ENCODE measurements at regions not wholly inside any gene's neighbourhood (a gene's known extent, or its start where the extent isn't known, plus 50 kb on each side); places are given as distances from the start of the nearest gene placed in this dataset.

DNA sequence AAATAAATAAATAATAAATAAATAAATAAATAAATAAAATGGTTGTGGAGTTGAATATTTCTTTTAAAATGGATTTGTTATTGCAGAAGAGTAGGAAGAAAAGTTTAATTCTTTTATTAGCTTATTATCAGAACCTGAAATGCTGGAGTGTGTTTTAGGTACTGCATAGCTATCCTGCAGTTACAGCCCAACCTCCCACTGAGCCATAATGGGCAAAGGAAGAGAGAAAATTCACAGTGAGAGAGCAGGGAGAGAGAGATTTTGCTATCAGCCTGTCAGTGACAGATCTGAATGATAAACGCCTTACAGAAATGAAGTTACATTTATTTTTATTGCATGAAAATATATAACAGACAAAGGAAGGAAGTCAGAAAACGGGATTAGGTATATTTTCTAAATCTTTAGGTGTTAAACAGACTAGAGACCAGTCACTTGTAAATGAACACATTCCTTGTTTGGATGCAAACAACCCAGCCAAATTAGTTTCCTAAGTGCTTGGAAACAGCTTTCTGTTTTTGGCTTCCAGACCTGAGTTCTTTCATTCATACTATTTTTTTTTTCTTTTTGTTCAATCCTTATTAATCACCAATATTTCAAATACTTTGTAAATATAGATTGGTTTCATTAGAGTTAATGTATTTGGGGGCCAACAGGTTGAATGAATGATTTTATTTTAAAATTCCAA, 425.3 kb downstream of the USP25 start:
- DNase-seq = no peak
- intact Hi-C loops (cut with DNase I, micrococcal nuclease) = no loop called here
- ATAC-seq = no peak

DNA sequence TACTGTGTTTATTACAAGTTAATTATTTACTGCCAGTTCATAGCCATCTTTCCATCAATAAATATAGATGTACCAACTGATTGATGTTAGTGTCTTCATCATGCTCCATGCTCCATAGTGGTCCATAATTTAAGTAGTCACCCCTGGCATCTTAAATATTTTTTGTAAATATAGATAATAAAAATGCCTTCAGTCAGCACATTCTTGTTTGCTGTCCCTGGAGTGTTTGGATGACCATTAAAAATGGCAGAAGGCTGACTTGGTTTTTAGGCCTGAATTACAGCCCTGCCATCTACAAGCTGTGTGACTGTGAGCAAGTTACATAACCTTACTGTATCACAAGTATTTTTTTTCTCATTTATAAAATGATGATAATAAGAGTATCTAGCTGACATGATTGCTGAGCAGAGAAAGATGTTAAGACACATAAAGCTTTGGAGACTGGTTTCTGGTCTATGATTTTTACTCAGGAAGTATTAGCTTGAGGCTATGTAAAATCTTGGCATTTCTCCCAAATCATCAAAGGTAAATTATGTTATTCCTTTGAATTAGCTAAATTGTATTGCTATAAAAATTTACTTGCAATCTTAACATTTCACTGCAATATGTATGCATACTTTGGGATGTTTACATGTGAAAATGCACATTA, 427.2 kb downstream of the USP25 start:
- DNase-seq = no peak
- no peak for ATAC-seq
- intact Hi-C loops (cut with DNase I, micrococcal nuclease) = no loop called here

DNA sequence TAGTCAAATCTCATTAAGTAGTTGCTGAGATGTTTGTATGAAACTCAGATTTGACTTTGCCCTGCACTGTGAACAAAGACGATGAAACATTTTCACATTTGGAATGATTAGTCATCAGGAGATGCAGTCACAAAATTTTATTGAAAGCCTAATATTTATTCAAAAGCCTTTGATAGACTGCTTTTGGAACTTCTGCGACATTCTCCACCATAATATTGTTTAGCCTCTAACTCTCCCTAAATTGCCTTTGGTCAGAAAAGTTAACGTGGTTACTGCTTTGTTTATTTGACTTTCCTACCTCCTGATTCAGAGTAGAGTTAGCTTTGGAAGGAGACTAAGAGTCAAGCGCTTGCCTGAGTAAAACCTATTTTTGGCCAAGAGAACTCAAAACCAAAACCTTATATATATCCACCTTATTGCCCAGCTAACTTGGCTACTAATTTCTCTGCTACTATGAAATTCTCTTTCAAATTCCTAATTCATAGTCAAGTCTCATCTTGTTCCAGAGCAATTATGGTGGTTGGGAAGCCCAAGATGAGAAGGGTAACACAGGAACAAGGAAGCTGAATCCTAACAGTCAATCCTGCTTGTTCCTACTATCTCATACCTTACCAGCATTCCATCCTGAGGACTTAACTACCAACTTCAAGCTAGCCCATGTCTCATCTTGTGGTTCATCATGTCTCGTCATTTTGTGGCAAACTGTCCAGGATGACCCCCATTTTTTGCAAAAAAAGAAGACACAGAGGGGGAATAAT, 429.6 kb downstream of the USP25 start:
- ATAC-seq (no peak), DNase-seq (no peak)
- intact Hi-C loops (cut with DNase I, micrococcal nuclease) = no loop called here

DNA sequence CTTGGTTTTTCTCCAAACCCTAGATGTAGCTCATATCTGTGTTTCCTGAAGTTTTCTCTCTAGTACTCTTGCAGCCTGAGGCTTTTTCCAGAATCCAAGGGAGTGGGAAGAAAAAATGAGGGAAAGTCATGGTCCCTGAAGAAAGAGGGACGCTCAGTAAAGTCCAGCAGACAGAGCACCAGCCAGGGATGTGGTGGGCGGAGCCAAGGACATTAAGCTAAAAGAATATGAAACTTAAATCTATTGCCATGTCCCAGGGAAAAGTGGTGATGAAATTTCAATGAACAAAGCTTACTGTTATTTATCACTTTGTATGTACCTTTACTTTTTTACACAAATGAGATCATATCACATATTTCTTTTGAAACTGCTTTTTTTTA, 430.2 kb downstream of the USP25 start:
- ATAC-seq (no peak), DNase-seq (no peak)
- intact Hi-C loops (cut with DNase I, micrococcal nuclease) = no loop called here

DNA sequence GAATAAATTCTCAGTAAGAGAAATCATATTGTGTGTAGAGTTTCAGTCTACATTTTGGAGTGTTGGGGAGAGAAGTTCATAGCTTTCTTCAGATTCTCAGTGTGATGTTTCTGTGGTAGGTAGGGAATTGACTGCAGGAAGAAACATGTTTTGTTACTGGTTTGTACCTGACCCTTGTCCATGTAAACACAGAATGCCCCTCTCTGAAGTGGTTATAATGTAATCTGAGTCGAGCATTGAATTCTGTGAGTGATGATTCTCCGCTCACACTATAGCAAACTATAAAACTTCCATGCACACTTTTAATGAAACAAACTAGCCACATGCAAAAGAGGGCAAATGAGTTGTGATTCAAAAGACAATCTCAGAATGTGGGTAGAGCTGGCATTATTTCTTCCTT, 433.2 kb downstream of the USP25 start:
- no peak for DNase-seq
- no peak for ATAC-seq
- intact Hi-C loops (cut with DNase I, micrococcal nuclease) = no loop called here

DNA sequence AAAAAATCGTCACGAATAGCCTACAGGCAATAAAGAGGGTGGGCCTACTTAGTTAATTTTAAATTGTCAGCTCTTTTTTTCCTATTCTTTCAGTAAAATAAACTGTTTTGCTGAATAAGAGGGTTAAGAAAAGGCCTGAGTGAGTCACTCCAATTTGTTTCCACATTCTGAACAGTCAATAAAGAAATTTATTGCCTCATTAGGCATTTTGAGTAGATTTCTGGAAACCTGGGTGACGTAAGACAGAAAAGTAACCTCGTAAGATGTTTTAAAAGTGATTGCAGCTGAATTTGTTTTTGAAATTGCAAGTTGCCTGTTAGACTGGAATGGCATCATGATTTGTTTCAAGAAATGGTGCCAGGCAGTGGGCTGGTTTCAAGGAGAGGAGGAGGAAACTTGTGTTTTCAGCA, 439.3 kb downstream of the USP25 start:
- ATAC-seq (no peak), DNase-seq (no peak)
- intact Hi-C loops (cut with DNase I, micrococcal nuclease) = no loop called here

DNA sequence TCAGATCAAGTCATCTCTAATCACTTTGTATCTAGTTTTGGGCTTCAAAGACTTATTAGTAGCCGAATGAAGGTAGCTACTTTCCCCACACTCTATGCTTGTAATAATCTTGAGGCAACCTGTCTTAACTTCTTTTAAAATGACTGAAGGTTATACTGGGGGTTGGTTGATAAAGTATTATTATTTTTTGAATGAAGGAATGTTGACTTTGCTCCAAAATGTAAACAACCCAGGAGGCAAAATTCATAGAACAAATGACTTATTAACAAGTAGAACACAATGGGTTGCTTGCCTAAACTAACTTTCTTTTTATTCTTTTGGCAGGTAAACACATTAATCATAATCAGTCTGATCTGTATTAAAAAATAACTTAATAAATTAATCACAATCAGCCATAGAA, 440.0 kb downstream of the USP25 start:
- ATAC-seq = no peak
- DNase-seq = no peak
- intact Hi-C loops (cut with DNase I, micrococcal nuclease) = no loop called here

DNA sequence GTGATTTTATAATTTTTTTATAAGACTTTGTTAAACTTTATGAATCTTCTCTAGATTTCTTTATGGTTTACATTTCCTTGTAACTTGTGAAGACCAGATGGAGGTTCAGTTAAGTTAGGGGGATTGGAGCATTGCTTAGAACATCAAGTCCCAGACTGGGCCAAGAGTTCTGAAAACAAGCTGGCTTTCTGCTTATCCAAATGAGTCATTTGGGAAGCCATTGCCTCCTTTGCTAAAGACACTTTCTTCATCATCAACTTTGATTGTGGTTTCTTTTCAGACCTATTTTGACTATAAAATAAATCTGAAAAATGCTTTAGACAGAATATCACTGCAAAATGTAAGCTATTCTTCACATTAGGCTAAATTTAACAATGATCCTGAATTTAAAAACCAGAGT, 446.8 kb downstream of the USP25 start:
- ATAC-seq (no peak), DNase-seq (no peak)
- intact Hi-C loops (cut with DNase I, micrococcal nuclease) = no loop called here

DNA sequence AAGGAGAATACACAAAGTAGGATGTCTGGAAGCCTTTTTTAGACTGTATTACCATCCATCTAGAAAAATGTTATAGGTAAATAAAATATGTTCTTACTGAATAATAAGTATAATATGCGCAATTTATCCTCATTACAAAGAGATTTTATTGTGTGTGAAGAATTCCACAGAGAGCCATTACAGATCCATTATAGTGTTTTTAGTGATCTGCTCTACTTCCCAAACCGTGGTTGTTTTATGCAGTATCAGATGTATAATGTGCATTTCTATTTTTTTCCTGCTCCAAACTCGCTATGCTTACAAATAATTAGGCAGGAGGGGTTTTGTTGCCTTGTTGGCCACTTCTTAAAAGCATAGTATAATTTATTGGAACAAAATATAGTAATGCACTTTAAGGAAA, 447.8 kb downstream of the USP25 start:
- no peak for DNase-seq
- intact Hi-C loops (cut with DNase I, micrococcal nuclease) = no loop called here
- no peak for ATAC-seq

DNA sequence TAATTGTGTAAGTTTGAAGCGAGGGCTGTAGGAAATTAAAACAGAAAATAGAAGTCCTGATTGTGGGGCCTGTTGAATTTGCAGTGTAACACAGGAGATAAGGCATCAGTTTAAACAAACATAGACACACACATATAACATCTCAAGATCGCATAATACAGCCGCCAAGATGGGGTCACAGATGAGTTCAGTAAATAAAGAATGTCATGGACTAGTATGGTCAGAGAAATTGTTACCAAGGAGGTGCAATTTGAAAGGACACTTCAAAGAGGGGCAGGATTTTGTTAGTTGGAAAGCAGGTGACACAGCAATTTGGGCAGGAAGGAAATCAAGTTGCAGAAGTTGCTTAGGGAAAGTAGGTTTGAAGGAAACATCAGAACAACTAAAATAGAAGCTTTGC, 450.0 kb downstream of the USP25 start:
- intact Hi-C loops (cut with DNase I, micrococcal nuclease) = no loop called here
- ATAC-seq (no peak), DNase-seq (no peak)

DNA sequence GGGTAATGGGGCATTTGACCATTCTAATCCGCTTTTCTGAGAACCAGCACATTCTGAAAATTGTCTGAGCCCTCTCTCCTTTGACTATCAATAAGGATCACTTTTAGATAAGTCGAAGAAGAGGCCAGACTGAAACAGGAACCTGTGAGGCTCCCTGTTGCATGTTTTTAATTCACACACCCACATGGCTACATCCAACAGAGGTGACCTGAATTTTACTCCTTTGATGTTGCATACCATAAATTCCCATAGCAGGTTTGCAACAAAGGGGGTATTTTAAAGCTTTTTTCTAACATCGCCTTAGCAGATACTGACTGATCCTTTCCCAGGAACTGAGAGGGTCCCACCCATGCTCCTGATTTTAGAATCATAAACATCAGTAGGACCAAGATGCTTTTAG, 450.8 kb downstream of the USP25 start:
- ATAC-seq = no peak
- DNase-seq = no peak
- intact Hi-C loops (cut with DNase I, micrococcal nuclease) = no loop called here

DNA sequence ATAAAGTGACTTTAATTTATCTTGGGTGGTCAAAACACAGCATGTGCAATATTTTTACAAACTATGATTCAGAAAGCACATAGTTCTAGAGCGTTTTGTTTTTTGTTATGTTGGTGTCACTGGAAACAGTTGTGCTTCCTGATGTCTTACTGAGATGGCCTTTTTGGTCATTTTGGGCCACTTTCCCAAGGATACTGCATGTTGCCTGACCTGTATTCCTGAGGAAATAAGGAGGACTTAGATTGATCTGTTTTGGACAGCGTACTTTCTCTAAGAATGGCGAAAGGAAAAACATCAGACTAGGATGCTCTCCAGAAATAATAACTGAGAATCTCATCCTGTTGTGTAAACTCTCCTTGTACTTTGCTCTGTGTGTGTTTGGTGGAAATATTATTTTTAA, 451.2 kb downstream of the USP25 start:
- no peak for ATAC-seq
- DNase-seq = no peak
- intact Hi-C loops (cut with DNase I, micrococcal nuclease) = no loop called here

DNA sequence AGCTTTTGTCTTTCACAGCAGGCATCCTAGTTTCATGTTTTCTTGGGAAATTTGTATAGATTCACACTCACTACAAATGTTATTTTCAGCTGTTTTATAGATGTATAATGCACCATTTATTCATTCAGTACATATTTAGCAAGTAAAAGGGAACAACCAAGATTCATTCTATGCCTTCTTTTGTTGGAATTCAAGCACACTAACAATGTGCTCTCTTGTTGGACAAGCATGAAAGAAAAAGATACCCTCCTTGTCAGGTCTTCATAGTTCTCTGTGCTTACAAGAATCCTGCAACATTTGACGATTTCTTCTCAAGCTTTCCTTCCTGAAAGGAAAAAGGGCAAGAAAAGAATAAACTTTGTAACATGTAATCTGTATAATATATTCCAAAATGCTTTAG, 456.0 kb downstream of the USP25 start:
- no peak for ATAC-seq
- intact Hi-C loops (cut with DNase I, micrococcal nuclease) = no loop called here
- no peak for DNase-seq

DNA sequence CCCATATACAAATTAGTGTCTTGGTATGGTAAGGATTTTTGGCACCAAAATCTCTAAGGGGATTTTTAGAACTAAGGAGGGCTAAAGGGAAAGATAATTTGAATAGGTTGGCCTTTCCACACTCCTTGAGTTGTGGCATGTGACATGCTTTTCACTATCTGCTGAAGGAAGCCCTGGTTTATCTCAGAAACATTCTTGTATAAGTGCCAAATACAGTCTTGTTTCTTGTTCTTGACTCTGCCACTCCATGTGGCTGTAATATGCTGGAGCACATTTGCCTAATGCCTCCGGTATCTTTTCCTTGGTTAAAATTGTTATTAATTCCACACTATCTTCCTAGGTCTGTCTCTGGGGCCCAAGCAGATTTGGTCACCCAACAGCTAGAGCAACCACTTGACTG, 457.0 kb downstream of the USP25 start:
- ATAC-seq (no peak), DNase-seq (no peak)
- intact Hi-C loops (cut with DNase I, micrococcal nuclease) = no loop called here

DNA sequence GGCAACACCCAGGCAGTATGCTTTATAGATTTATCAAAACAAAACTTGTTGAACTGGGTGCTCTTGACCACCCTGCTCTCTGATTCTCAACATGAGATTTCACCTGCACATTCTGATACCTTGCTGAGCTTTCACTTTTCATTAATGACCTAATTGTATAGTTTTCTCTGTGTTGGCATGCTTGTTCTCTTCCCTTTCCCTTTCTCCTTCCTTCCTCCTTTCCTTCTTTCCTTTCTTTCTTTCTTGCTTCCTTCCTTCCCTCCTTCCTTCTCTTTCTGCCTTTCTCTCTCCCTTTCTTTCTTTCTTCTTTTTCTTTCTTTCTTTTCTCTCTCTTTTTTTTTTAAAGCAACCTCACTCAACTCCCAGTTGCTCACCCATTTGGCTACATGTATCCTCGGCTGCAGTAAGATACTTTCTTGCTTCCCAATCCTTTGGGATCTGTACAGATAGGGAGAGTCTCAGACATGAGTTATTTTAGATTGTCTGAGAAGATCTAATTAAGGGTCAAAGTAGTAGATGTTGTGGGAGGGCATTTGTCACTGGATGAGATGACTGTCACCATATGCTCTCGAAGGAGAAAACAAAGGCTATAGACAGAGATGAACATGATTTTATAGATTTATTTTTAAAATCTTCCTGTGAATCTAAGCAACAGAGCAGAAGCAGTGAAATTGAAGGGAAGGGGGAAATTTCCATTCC, 458.0 kb downstream of the USP25 start:
- no peak for DNase-seq
- no peak for ATAC-seq
- intact Hi-C loops (cut with DNase I, micrococcal nuclease) = no loop called here

DNA sequence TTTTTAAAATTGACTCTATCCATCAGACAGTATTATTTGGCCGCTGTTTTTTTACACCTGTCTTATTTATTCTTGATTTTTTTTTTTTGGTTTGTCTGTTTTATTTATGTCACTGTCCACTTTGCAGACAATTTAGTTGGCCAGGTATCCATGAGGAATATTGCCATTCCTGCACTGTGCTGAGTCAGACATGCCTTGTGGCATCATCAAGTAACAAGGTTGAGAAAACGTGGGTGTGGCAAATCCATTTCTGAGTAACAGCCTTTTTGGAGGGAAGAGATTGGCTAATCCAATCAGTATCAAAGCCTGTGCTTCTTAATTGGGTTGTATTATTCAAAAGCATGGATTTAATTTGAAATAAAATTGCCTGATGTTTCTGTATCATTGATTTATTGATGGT, 463.1 kb downstream of the USP25 start:
- intact Hi-C loops (cut with DNase I, micrococcal nuclease) = no loop called here
- ATAC-seq (no peak), DNase-seq (no peak)

DNA sequence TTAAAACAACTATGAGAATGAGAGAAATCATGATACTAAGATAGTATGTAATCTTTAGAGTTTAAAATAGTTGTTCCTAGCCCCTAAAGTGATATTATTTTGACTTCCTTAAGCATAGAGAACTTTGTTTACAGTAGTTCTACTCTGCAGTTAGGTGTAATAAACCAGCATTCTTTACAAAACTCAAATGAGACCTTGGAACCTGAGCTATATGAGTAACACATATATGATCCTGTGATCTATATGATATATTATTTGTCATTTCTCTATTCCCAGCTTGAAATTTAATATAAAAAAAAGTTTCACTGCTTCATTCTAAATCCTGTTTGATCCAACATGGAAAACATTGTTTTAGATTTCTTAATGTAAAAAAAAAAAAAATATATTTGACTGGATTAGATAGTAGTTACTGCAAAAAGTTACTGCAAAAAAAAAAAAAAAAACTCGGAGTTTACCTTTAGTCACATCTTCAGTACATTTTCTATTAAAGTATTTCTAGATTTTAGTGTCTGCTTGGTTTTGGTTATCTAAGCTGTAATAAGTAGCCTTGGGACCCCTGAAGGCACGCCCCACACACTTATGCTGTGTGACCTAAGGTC, 463.8 kb downstream of the USP25 start:
- intact Hi-C loops (cut with DNase I, micrococcal nuclease) = no loop called here
- no peak for DNase-seq
- no peak for ATAC-seq

DNA sequence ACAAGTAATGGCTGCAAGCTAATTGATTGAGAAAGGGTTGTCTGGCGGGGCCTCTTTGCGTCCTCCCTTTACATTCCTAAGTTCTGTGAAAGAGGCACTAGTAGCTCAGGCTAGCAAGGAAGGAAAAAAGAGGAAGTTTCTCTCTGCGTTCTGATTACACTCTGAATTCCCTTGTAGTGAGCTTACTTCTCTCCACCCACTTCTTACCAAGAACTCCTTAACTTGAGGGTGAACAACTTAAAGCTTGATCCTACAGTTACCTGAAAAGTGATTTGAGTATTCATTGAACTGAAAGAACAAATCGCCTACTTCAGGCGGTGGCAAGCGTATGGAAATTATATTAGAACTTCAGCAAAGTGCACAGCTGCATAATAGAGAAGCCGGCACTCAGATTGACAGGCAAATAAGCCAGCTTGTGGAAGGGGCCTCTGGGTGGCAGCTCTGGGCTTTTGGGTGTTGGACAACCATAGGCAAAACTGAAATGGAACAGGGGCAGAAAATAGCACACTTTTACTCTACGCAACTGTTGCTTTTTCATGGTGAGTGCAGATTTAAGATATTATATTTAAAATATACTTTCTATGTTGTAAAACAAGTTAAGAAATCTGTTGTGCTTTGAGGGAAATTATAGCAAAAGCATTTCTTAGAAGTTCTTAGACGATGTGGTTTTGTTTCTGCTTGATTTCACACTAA, 464.5 kb downstream of the USP25 start:
- peak; percentile 15 to 26 for DNase-seq
- intact Hi-C loops (cut with DNase I, micrococcal nuclease) = no loop called here
- ATAC-seq = no peak
